ENCODE measurements at regions not wholly inside any gene's neighbourhood (a gene's known extent, or its start where the extent isn't known, plus 50 kb on each side); places are given as distances from the start of the nearest gene placed in this dataset.
"Not testable (repeated sequence)": the region's sequence is repeated elsewhere in the genome, so short reads cannot be mapped to it uniquely, and the experiment has no call there.

DNA sequence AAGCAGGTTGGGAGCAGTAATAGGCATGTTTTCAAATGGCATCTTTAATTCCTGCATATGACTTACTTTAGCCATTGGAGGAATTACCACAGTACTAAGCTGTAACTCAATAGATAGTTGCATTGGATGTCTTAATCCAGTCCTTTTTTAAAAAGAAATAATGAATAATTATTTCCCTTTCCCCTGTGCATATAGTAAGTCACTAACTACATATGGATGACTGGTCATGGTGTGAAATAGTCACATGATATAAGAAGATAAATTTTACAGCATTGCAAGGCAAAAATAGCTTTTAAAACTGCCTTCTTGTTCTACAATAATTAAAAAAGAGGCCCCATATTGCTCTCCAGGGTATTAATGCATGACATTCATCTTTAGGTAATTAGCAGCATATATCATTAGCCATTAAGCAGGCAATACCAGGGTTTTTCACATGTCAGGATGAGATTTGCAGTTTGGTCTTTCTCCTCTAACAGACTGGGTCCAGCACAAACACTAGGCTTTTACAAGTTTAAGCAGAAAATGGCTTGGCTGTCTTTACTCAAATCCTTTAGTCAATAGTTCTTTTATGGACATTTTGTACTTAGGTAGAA, 606.4 kb upstream of the RORB start:
- DNase-seq: no peak

DNA sequence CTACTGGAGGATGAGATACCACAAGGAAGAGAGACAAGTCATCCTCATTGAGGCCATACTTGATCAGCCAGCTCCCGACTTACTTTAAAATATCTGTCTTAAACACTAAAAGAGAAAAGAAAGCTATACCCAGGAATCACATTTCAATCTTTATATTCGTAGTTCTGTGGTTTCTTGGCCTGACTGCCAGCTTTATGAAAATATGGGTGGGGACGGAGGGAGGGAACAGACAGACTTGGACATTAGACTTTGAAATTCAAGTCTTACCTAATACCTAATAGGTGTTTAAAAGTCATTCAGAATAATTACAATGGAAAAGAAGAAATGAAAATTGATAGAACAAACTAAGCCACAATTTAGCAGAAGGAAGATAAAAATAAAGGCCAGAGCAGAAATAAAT, 604.8 kb upstream of the RORB start:
- no peak for DNase-seq

DNA sequence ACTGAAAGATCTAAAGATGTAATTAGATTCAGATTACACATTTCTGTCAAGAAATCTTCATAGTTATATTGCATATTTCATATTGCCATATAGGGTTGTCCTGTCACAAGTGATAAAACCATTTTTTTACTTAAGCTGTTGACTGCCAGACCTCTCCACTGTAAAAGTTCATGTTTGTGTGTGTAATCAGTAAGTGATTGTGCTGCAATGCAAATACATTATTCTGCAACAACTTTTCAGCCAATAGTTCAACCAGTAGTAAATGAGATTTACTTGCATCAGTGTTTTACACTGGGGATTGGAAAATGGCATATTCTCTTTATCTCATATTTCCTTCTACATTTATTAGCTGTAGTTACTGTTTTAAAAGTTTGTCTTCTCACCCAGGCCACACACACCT, 603.9 kb upstream of the RORB start:
- no peak for DNase-seq

DNA sequence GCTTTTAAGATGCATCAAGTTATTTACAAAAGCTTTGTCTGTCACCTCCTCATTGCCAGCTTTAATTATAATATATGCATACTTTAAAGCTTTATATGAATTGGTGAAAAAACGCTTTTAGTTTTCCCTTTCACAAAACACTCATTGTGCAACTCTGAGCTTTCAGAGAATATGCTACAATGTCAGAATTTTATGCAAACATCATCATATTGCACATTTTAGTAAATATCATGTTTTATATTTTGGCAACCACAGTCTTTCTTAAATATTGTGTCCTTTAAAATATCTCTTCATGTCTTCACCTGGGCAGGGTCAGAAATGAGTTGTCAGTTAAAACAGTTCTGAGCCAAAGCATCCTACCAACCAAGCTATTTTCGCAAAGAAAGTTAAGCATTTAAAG, 601.1 kb upstream of the RORB start:
- no peak for DNase-seq

DNA sequence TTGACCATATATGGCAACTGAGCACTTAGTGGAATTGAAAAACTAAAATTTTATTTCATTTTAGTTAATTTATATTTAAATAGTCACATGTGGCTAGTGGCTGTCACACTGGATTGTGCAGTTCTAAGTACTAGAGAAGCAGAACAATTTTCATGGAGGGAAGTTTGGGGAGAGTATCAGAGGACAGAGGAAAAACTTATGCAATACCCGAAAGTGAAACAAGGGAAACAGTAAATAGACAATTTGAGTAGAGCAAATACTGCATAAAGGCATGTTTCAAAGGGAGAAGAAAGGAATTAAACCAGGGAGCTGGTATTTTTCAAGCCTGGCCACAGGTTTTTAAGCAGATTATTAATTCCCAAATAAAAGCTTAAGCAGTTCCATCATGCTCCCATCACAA, 590.5 kb upstream of the RORB start:
- DNase-seq: no peak

DNA sequence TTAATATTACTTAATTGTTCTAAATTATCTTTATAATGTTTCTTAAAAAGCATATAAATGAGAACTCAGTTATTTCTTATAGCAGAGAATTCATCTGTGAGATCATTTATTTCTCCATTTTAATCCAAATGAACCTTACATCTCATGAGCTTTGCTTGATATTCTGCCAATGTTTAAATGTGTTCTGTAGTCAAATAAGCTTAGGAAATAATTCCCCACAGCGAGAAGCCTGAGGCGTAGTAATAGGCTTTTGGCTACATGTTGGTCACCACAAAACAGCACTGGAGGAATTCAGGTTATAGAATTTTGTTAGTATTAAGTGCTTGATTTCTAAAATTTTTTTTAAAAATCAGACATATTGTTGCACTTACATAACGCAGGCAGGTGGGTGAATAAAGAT, 585.3 kb upstream of the RORB start:
- DNase-seq: no peak

- DNase-seq: no peak
Observed at GRCh38 chr9:73916016-73916673, 581.0 kb upstream of the RORB start.

GRCh38 chr9:73919712-73920111, 577.4 kb upstream of the RORB start:
- no peak for DNase-seq

- no peak for DNase-seq
Observed at GRCh38 chr9:73923796-73924195, 573.3 kb upstream of the RORB start.

GRCh38 chr9:73951147-73951546, 546.0 kb upstream of the RORB start:
- no peak for DNase-seq

DNA sequence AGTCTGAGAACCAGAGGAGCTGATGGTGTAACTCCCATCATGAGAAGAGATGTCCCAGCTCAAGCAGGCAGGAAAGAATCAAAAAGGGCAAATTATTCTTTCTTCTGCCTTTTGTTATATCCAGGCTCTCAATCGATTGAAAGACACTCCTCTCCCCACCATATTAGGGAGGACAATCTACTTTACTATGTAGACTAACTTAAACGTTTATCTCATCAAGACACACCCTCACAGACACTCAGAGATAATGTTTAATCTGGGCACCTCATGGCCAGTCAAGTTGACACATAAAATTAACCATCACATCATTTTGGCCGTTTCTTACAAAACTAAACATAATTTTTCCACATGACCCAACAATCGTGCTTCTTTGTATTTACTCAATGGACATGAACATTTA, 534.3 kb upstream of the RORB start:
- no peak for DNase-seq

GRCh38 chr9:73969936-73970335, 527.2 kb upstream of the RORB start:
- no peak for DNase-seq

- DNase-seq: not testable (repeated sequence)
Observed at GRCh38 chr9:73976424-73976823, 520.7 kb upstream of the RORB start.

- DNase-seq: peak; percentile 3
Observed at GRCh38 chr9:73979894-73980264, 517.3 kb upstream of the RORB start.

DNA sequence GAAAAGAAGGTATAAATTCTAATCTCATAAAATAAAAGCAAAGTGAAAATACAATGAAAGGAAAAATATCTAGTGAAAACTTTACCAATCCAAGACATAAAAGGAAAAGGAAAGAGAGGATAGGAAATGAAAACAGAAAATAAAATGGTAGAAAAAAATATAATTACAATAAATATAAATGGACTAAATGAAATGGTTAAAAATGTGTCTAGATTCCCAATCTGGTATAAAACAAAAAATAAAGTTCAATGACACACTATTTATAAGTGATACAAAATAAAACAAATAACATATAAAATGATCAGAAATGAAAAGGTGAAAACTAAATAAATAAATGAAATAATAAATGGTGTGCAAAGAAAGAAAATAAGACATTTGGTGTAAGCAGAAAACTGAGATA, 516.4 kb upstream of the RORB start:
- DNase-seq: no peak

DNA sequence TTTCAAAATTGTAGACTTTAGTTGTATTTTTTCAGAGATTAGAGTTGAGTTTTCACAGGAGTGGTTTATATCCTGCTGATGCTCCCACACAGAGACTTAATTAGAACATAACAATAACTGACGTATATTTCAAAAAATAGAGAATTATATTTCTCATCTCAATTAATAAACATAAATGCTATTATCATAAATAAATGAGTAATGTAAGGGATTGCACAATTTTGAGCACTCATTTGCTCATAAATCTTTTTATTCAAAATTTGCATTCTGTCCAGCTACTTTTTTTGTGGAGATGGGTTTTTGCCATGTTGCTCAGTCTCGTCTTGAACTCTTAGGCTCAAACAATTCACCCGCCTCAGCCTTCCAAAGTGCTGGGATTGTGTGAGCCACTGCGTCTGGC, 515.7 kb upstream of the RORB start:
- no peak for DNase-seq

- DNase-seq: no peak
Observed at GRCh38 chr9:73995836-73996235, 501.3 kb upstream of the RORB start.

DNA sequence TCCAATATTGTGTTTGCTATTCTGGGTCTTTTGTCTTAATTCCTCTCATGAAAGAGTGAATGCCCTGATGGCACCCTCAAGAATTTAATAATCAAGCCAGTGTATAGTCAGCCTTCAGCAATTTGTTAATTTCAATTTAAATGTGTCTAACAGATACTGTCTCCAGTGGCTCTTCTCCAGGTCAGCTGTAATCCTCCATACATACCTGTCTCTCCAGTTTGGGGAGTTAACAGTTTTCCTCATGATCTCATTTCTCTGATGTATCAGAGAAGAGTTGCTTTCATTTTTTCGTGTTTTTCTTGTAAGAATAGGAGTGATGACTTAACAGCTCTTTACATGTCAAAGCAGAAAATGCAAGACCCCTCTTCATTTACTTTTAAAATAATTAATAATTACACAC, 500.3 kb upstream of the RORB start:
- no peak for DNase-seq

DNA sequence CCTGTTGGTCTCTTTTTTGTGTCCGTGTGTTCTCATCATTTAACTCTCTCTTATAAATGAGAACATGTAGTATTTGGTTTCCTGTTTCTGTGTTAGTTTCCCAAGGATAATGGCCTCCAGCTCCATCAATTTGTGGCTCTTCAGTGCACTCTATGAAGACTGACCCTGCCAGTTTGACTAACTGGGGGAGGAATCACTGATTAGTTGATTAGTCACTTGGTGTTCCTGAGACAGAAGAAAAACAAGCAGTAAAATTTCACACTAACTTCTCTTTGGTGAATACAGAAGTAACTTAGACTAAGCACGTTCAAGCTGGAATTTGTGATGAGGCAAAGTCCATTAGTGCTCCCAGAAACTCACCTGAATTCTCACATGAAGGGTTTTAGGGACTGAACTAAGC, 495.8 kb upstream of the RORB start:
- no peak for DNase-seq

DNA sequence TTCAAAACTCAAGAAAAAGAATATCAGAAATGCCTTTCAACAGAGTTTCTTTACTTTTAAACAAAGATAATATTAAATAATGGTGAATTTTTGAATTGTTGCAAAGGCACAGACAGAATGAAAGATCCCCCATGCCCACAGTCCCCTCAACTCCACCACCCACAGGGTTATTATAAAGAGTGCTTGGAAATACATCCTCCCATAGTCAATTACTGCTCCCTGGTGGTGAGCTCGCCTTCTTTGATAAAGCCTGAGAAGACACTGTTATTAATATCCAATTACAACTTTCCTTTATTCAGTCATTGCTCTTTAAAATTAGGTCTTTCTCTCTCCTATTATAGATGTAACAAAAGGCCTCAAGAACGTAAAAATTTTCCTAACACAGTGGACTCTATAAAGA, 490.2 kb upstream of the RORB start:
- no peak for DNase-seq

DNA sequence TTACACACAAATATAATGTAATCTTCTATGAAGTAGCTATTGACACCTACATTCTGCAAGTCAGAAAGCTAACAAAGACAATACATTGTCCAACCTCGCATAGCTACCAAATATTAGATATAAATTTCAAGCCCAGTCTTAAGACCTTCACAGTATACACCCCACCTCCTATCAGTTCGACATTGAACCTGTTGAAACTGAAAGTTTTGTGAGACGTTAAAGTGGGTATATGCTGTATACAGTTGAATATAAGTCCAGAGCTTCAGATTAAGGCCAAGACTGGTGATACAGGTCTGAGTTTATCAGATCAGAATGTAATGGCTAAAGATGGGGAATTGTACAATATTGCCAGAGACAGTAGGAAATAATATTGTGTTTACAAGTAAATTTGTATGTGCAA, 489.3 kb upstream of the RORB start:
- no peak for DNase-seq

DNA sequence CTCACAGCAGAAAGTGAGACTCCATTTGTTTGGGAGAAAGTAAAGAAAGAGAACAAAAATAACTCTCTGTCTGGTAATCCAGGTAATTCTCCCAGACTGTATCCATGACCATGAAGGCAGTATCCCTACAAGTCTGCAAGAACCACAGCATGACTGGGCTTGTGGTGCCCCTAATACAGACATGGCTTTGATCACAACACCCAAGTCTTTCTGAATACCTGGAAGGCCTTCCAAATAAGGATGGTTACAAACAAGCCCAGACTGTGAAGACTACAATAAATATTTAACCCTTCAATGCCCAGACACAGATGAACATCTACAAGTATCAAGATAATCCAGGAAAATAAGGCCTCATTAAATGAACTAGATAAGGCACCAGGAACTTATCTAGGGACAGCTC, 481.1 kb upstream of the RORB start:
- no peak for DNase-seq

GRCh38 chr9:74025402-74025925, 471.7 kb upstream of the RORB start:
- DNase-seq: no peak

DNA sequence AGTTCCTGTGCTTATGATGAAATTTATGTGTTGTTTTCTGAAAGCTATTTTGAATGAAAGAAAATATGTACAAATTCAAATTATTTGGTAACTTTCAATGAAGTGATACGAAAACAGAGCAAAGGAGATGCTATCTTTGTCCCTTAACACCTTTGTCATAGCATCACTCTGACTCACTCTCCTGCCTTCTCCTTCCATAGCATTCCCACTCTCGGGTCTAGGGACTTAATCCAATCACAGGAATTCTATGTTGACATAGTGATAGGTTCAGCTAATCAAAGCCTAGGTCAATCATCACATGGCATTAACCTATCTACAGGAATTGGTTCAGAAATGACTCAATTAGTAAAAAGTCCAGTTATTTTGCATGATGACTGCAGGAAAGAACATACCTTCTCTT, 464.7 kb upstream of the RORB start:
- no peak for DNase-seq

DNA sequence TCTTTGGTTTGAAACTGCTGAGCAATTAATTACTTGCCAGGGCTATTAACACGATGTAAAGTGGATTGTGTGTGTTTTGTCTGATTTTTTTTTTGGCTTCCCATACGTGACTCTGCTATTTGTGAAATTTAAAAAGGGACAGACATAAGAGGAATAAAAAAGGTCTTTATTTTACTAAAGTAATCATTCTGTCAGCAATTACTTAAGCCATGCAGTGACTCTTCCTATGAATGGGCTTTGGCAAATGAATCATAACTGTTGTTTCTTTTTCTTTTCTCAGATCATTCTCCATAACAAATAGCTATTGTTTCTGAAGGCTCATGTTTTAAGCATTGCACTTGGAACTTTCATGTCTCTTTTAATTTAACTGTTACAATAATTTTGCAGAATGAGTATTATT, 461.3 kb upstream of the RORB start:
- DNase-seq: no peak
